C4-2B (cell line): ENCODE measurements at regions not wholly inside any gene's neighbourhood (a gene's known extent, or its start where the extent isn't known, plus 50 kb on each side); places are given as distances from the start of the nearest gene placed in this dataset.

Experiments
- CTCF ChIP-seq: fragments of 450-650 bp; conservative IDR thresholded peaks from 2 replicates; pipeline ENCODE4 v1.5.1; 2017; ENCODE audit warnings: mild to moderate bottlenecking
- ZFX ChIP-seq: fragments of 450-650 bp; IDR thresholded peaks from 2 replicates; pipeline ENCODE4 v1.6.1; 2017

- TF ChIP-seq CTCF (no peak), ZFX (no peak)
Measured at GRCh38 chr2:8197101-8197500, 484.8 kb upstream of the ID2 start.
